ENCODE measurements at regions not wholly inside any gene's neighbourhood (a gene's known extent, or its start where the extent isn't known, plus 50 kb on each side); places are given as distances from the start of the nearest gene placed in this dataset.

GRCh38 chr16:55273959-55274358 is 50.0 kb upstream of the IRX6 start:
- H3K9me3 Mint-ChIP-seq = no peaks in the 10 kb centered on the region; the same call in 1 of the 3 replicates
- no peaks in the 10 kb centered on the region for H3K27me3 ChIP-seq (ENCODE audit: insufficient read depth)
- H3K4me3 ChIP-seq = no peak overlapping the region
- H3K27ac Mint-ChIP-seq = no peak overlapping the region; the same call in 1 of the 2 replicates
- peaks cover 11% of the 10 kb centered on the region; the same call in 1 of the 2 replicates for H3K9me2 ChIP-seq (ENCODE audit: insufficient read depth)
- no peaks in the 10 kb centered on the region for H3K4me1 ChIP-seq (ENCODE audit: insufficient read depth)
- TF ChIP-seq ZNF462 (CRISPR knock-in tag; IDR thresholded peaks at IDR 0.05) (no peak), EZH2phosphoT487 (IDR thresholded peaks at IDR 0.05; ENCODE audit: unreplicated experiment) (no peak), ZNF331 (CRISPR knock-in tag; IDR thresholded peaks at IDR 0.05; ENCODE audit: low read depth) (no peak), ZNF114 (CRISPR knock-in tag; IDR thresholded peaks at IDR 0.05) (no peak), CREB1 (CRISPR knock-in tag; IDR thresholded peaks at IDR 0.05; ENCODE audit: low read depth) (no peak), ETS1 (IDR thresholded peaks at IDR 0.05) (no peak), CTCF (conservative IDR thresholded peaks at IDR 0.05; ENCODE audit: low read depth in 2 of 2) (no peak), JUNB (IDR thresholded peaks at IDR 0.05; ENCODE audit: unreplicated experiment) (no peak), NANOG (IDR thresholded peaks at IDR 0.05; ENCODE audit: borderline replicate concordance) (no peak), EZH2 (IDR thresholded peaks at IDR 0.05; ENCODE audit: low read depth, unreplicated experiment) (no peak), REST (IDR thresholded peaks at IDR 0.05; ENCODE audit: unreplicated experiment) (no peak), STAT1 (IDR thresholded peaks at IDR 0.05; ENCODE audit: unreplicated experiment) (no peak), POLR2AphosphoS5 (IDR thresholded peaks at IDR 0.05; ENCODE audit: low read depth) (no peak)
- DNase-seq (ENCODE audit: low spot score) = no peak
- no peaks in the 10 kb centered on the region for H3F3A ChIP-seq (replicated peaks; ENCODE audit: low read depth)
- H2AFZ ChIP-seq = no peak overlapping the region
- 0 out of 3 replicates have a peak, but pooled peaks cover 3% of the 10 kb centered on the region for H3K4me1 Mint-ChIP-seq
- no peak for ATAC-seq
- peaks cover 2% of the 10 kb centered on the region for H3K27me3 Mint-ChIP-seq (ENCODE audit: insufficient read depth, low read depth, poor library complexity)
- no peak overlapping the region for H3K4me2 ChIP-seq
- H3K79me2 ChIP-seq (replicated peaks; ENCODE audit: insufficient read depth) = no peaks in the 10 kb centered on the region
- no peak overlapping the region for H3K4me3 Mint-ChIP-seq
- no peak overlapping the region for H3K27ac ChIP-seq (ENCODE audit: low read depth)
- H3K36me3 Mint-ChIP-seq (ENCODE audit: low read depth) = no peaks in the 10 kb centered on the region
- H3K36me3 ChIP-seq (ENCODE audit: insufficient read depth) = no peaks in the 10 kb centered on the region
- H4K20me1 ChIP-seq (replicated peaks; ENCODE audit: insufficient read depth) = no peaks in the 10 kb centered on the region
